ENCODE measurements at regions not wholly inside any gene's neighbourhood (a gene's known extent, or its start where the extent isn't known, plus 50 kb on each side); places are given as distances from the start of the nearest gene placed in this dataset.

- TF ChIP-seq CTCF (conservative IDR thresholded peaks at IDR 0.05): no peak
- no peaks in the 10 kb centered on the region for H3K9me3 ChIP-seq (ENCODE audit: control insufficient read depth, low read length)
- 82% methylated on average over 1 of the region's 1 CpG; no CpG with 5 or more reads in 1 of the 2 experiments for WGBS, 2 experiments (ENCODE audit: insufficient coverage in 1 of 2, insufficient read length in 1 of 2)
- no peak for DNase-seq
- Mint-ChIP-seq H3K9me3 (no peaks in the 10 kb centered on the region), H3K36me3 (ENCODE audit: low read depth) (no peaks in the 10 kb centered on the region), H3K4me1 (no peaks in the 10 kb centered on the region), H3K27me3 (ENCODE audit: insufficient read depth) (no peaks in the 10 kb centered on the region), H3K27ac (no peak overlapping the region), H3K4me3 (no peak overlapping the region)
- no peak overlapping the region for H3K27ac ChIP-seq (ENCODE audit: low read depth, low read length)
- no peaks in the 10 kb centered on the region for H3K4me1 ChIP-seq (ENCODE audit: control insufficient read depth, insufficient read depth, low read length)
- H3K4me3 ChIP-seq (ENCODE audit: low read length): no peak overlapping the region
- no peak overlapping the region for H3K9ac ChIP-seq (ENCODE audit: extremely low read depth, low read length, poor library complexity, severe bottlenecking)
- H3K27me3 ChIP-seq (ENCODE audit: control insufficient read depth, insufficient read depth, low read length, poor library complexity, severe bottlenecking): no peaks in the 10 kb centered on the region
- H3K36me3 ChIP-seq (ENCODE audit: control insufficient read depth, insufficient read depth, low read length): no peaks in the 10 kb centered on the region
Observed at GRCh38 chr3:117181222-117181621, 471.6 kb downstream of the TUSC7 start.

- Histone ChIP-seq H3K4me1 (ENCODE audit: control insufficient read depth, insufficient read depth, low read length) (no peaks in the 10 kb centered on the region), H3K9me3 (ENCODE audit: control insufficient read depth, low read length) (peaks cover 6% of the 10 kb centered on the region), H3K9ac (ENCODE audit: extremely low read depth, low read length, poor library complexity, severe bottlenecking) (no peak overlapping the region), H3K27ac (ENCODE audit: low read depth, low read length) (no peak overlapping the region), H3K36me3 (ENCODE audit: control insufficient read depth, insufficient read depth, low read length) (no peaks in the 10 kb centered on the region), H3K4me3 (ENCODE audit: low read length) (no peak overlapping the region), H3K27me3 (ENCODE audit: control insufficient read depth, insufficient read depth, low read length, poor library complexity, severe bottlenecking) (no peaks in the 10 kb centered on the region)
- peaks cover 4% of the 10 kb centered on the region for H3K9me3 Mint-ChIP-seq
- H3K4me1 Mint-ChIP-seq: no peaks in the 10 kb centered on the region
- WGBS, 2 experiments (ENCODE audit: insufficient coverage in 1 of 2, insufficient read length in 1 of 2): 88 to 96% methylated on average over 2 to 4 of the region's 4 CpGs
- no peak for DNase-seq
- H3K4me3 Mint-ChIP-seq: no peak overlapping the region
- H3K27ac Mint-ChIP-seq: no peak overlapping the region
- H3K27me3 Mint-ChIP-seq (ENCODE audit: insufficient read depth): no peaks in the 10 kb centered on the region
- no peaks in the 10 kb centered on the region for H3K36me3 Mint-ChIP-seq (ENCODE audit: low read depth)
- TF ChIP-seq CTCF (conservative IDR thresholded peaks at IDR 0.05): no peak
Observed at GRCh38 chr3:117184574-117184973, 475.0 kb downstream of the TUSC7 start.

- no peak overlapping the region for H3K27ac Mint-ChIP-seq
- no peaks in the 10 kb centered on the region for H3K36me3 Mint-ChIP-seq (ENCODE audit: low read depth)
- H3K27me3 ChIP-seq (ENCODE audit: control insufficient read depth, insufficient read depth, low read length, poor library complexity, severe bottlenecking): no peaks in the 10 kb centered on the region
- no peak overlapping the region for H3K4me3 Mint-ChIP-seq
- DNase-seq: no peak
- peaks cover 4% of the 10 kb centered on the region for H3K4me1 ChIP-seq (ENCODE audit: control insufficient read depth, insufficient read depth, low read length)
- 100% methylated on average over 1 of the region's 1 CpG; no CpG with 5 or more reads in 1 of the 2 experiments for WGBS, 2 experiments (ENCODE audit: insufficient coverage in 1 of 2, insufficient read length in 1 of 2)
- H3K9ac ChIP-seq (ENCODE audit: extremely low read depth, low read length, poor library complexity, severe bottlenecking): no peak overlapping the region
- no peaks in the 10 kb centered on the region for H3K27me3 Mint-ChIP-seq (ENCODE audit: insufficient read depth)
- no peak overlapping the region for H3K4me3 ChIP-seq (ENCODE audit: low read length)
- no peak overlapping the region for H3K27ac ChIP-seq (ENCODE audit: low read depth, low read length)
- H3K36me3 ChIP-seq (ENCODE audit: control insufficient read depth, insufficient read depth, low read length): no peaks in the 10 kb centered on the region
- peaks cover 6% of the 10 kb centered on the region for H3K9me3 ChIP-seq (ENCODE audit: control insufficient read depth, low read length)
- H3K9me3 Mint-ChIP-seq: peaks cover 4% of the 10 kb centered on the region
- TF ChIP-seq CTCF (conservative IDR thresholded peaks at IDR 0.05): no peak
- peaks cover 19% of the 10 kb centered on the region for H3K4me1 Mint-ChIP-seq
Observed at GRCh38 chr3:117191245-117191644, 481.7 kb downstream of the TUSC7 start.

All from endodermal cell (in vitro differentiated cells).